ENCODE measurements at regions not wholly inside any gene's neighbourhood (a gene's known extent, or its start where the extent isn't known, plus 50 kb on each side); places are given as distances from the start of the nearest gene placed in this dataset.

DNA sequence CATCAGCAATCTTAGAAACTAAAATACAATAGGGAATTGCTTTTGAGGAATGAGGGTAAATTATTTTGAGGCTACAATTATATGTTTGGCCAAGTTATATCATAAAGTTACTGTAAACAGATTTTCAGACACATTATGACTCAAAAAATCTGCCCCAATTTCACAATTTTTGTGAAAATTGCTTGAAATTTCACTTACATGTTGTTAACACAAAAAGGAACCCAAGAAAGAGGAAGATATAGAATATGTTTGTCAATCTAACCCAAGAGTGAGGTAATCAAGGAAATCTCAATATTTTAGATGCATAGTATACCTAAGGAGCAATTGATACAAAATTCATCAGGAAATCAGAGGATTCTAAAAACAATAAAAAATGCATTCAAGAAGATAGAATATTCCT is 73.9 kb upstream of the FNDC3A start:
- H3K4me3 ChIP-seq (ENCODE audit: low read depth, low read length), result no peak overlapping the region
- TF ChIP-seq, protein P1, sequence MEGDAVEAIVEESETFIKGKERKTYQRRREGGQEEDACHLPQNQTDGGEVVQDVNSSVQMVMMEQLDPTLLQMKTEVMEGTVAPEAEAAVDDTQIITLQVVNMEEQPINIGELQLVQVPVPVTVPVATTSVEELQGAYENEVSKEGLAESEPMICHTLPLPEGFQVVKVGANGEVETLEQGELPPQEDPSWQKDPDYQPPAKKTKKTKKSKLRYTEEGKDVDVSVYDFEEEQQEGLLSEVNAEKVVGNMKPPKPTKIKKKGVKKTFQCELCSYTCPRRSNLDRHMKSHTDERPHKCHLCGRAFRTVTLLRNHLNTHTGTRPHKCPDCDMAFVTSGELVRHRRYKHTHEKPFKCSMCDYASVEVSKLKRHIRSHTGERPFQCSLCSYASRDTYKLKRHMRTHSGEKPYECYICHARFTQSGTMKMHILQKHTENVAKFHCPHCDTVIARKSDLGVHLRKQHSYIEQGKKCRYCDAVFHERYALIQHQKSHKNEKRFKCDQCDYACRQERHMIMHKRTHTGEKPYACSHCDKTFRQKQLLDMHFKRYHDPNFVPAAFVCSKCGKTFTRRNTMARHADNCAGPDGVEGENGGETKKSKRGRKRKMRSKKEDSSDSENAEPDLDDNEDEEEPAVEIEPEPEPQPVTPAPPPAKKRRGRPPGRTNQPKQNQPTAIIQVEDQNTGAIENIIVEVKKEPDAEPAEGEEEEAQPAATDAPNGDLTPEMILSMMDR (IDR thresholded peaks at IDR 0.05; ENCODE audit: borderline replicate concordance, insufficient read depth, low read depth, low read length), result no peak

DNA sequence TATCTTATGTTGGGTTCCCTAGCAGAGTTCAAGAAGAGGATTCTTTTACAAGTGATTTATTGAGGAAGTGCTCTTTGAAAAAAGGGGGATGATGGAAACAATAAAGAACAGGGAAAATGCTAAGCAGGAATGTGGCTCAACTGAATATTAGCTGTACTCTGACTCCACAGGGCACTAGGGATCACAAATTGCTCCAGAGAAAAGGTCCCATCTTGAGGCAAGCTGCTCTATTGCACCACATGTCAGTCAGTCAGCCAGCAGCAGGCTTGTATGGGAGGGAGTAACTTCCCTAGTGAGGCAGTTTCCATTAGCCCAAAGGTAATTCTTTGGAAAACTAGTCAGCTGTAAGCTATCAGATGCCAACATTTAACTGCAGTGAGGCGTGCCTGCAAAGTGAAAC is 73.3 kb upstream of the FNDC3A start:
- TF ChIP-seq, protein P1 (IDR thresholded peaks at IDR 0.05; ENCODE audit: borderline replicate concordance, insufficient read depth, low read depth, low read length), result no peak
- no peak overlapping the region for H3K4me3 ChIP-seq (ENCODE audit: low read depth, low read length)

DNA sequence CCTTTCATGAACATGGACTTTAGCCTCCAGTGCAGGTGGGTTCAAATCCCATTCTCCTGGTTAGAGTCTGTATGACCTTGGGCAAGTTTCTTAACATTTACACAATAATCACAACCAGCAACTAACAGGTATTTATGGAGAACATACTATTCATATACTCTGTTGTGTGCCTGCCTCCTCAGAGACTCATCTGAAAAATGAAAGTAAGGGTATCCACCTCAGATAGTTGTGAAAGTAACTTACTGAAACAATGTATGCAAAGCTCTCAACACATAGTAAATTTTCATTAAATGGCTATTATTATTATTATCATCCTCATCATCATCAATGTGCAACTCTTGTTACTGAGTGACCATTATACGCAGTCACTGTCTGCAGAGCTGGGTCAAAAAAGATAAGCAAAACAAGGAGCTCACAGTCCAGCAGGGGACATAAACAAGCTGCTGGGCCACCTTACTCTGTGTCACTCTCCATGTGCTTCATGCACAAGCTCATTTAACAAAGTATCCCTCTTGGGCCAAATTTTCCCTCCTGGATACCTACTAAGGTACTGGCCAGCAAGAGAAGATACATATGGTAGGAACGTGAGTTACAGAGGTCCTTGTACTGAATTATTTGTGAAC is 70.9 kb upstream of the FNDC3A start:
- H3K4me3 ChIP-seq (ENCODE audit: low read depth, low read length), result no peak overlapping the region
- TF ChIP-seq, protein P1 (IDR thresholded peaks at IDR 0.05; ENCODE audit: borderline replicate concordance, insufficient read depth, low read depth, low read length), result no peak

DNA sequence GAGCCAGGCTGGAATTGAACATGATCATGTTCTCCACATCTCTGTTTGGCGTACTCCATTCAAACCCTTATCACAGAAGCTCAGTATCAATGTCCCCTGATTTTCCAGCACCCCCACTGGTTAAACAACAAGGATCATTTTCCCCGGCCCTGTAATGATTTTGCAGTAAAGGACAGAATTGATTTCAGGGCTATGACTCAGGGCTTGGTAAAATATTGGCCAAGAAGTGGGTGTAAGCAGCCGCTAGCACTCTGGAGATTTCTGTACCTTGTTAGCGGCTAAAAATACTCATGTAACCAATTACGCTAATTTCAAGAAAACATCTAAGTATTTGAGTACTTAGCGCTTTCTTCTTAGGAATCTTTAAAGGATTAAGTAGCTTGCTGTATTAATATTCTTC is 69.5 kb upstream of the FNDC3A start:
- TF ChIP-seq, protein P1 (IDR thresholded peaks at IDR 0.05; ENCODE audit: borderline replicate concordance, insufficient read depth, low read depth, low read length), result no peak

DNA sequence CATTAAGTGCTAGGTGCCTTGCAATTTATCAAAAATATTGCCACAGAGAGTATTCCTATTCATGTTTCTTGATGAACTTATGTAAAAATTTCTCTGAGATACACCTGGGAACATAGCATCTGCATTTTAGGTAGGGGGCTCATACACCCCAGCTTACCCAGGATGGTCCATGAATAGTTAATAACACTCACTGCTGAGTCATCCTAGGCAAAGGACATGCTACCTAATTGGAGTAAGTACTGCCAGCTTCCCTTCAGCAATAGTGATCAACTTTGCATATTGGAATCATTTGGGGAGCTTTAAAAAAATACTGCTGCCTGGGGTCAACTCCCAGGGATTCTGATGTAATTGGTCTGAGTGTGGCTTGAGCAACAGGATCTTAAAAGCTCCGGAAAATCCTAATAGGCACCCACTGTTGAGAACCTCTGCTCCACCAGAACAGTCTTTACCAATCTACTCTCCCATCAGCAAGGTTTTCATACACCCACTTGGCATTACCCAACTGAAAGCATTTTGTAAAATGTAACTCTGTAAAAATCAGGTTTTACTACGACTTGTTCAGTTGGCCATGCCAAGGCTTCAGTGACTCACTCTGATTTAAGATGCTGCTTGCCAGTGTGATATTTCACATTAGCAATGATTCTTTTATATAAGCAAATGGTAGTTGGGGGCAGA is 67.2 kb upstream of the FNDC3A start:
- H3K4me3 ChIP-seq (ENCODE audit: low read depth, low read length), result no peak overlapping the region
- TF ChIP-seq, protein P1 (IDR thresholded peaks at IDR 0.05; ENCODE audit: borderline replicate concordance, insufficient read depth, low read depth, low read length), result no peak

More for the DNA sequence above, 69.5 kb upstream of the FNDC3A start:
- no peak overlapping the region for H3K4me3 ChIP-seq (ENCODE audit: low read depth, low read length)

DNA sequence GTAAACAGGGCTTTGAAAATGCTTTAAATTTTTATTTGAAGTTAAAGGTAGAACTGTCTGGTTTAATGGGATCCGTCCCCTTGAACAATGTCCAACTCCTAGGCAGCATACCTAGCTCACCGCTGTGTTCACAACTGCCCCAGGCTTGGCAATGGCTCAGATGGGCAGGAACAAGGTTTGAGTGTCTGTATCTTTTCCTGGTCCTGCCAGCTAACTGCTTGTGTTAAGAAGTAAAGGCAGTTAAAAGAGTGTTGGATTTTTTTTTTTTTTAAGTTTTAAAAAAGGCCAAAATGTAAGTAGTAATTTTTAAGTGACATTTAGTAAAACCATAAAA is 66.7 kb upstream of the FNDC3A start:
- TF ChIP-seq, protein P1 (IDR thresholded peaks at IDR 0.05; ENCODE audit: borderline replicate concordance, insufficient read depth, low read depth, low read length), result no peak
- H3K4me3 ChIP-seq (ENCODE audit: low read depth, low read length), result no peak overlapping the region

DNA sequence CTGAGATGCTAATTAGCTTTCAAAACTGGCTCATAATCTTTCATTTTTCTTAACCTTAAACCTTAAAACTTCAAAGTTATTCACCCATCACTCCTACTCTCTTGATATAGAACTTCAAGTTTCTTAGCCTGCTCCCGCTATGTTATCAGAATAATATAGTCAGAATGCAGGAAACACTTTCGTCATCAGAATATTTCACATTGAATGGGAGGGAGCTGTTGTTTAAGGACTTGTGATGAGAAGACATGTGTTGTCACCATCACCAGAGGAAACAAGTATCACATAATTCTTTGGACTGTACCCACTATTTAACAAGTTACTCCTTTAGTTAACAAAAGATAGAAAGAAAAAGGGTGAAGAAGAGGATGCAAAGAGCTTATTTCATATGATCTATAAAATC is 65.0 kb upstream of the FNDC3A start:
- TF ChIP-seq, protein P1 (IDR thresholded peaks at IDR 0.05; ENCODE audit: borderline replicate concordance, insufficient read depth, low read depth, low read length), result no peak
- H3K4me3 ChIP-seq (ENCODE audit: low read depth, low read length), result no peak overlapping the region

All from GM12875 (cell line).